Globus pallidus (tissue), 1 donor: ENCODE measurements at regions not wholly inside any gene's neighbourhood (a gene's known extent, or its start where the extent isn't known, plus 50 kb on each side); places are given as distances from the start of the nearest gene placed in this dataset.

Experiments
- DNase-seq: peaks from one replicate; pipeline ENCODE4 v3.0.0-alpha.2; 2015; ENCODE audit warnings: low spot score

DNA sequence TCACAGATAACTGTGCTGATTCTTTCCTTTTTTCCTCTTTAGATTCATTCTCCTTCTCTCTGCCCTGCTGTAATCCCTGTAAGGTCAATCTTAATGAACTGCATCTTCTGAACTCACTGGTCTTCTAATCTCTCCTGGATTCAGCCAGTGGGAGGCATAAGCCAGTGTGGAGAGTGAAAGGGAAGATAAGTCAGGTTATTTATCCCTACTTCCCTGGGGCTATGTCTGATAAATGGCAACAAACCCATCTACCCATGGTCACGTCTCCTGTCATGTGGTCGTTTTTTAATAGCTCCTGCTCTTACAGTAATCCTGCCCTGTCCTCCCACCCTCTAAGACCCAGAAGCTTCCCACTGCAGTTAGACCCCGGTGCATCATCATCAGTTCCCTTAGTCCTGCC lies 199.6 kb upstream of the NAALADL2 start:
- DNase-seq = no peak

DNA sequence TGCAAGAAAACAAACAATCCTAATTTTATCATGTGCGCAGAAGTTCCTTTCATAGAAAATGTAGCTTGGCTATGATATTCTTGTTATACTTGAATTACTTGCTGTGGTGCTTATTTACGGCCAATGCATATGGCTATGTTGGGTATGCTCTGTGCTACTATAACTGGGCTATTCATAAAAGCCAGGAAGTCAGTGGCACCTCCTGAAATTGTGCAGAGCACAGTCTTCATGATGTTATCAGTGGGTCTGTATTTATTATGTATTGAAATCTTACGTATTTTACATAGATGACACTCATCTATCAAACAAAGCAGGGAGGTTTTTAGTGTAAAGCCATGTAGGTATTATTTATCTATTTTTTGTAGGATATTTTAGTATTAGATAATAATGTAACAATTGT lies 196.5 kb upstream of the NAALADL2 start:
- DNase-seq = no peak

DNA sequence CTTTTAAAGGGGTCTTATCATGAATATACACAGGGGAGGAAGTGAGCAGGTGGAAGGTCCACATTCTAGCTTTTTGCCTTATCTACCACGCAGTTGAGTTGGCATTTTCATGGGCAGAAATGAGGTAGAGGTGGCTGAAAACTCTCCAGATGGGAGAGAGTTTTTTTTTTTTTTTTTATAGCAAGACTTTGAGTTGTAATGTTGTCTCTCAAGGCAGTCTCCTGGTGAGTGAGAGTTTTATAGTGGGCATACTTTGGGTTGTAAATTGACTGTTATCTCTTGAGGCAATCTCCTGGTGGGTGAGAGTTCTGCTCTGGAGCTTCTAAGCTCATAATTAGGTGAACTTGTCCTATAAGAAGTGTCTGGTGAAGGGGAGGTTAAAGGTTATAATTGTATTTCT lies 191.7 kb upstream of the NAALADL2 start:
- no peak for DNase-seq

DNA sequence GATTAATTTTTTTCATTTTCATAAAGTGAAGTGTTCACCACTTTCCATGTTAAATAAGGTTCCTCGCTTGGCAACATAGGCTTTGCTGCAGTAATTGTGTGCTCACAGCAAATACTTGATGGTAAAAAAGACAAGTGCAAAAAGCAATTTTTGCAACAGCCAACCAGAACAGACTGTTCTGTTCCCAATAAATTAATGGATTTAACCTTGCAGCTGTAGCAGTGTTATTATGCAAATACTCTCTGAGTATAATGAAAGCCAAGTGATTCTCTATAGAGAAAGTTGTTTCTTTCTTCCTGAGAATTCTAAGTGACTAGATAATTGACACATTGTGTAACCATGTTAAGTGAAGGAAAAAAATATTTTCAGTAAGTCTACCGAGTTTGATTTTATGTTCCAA lies 183.7 kb upstream of the NAALADL2 start:
- peak; percentile 13 for DNase-seq

DNA sequence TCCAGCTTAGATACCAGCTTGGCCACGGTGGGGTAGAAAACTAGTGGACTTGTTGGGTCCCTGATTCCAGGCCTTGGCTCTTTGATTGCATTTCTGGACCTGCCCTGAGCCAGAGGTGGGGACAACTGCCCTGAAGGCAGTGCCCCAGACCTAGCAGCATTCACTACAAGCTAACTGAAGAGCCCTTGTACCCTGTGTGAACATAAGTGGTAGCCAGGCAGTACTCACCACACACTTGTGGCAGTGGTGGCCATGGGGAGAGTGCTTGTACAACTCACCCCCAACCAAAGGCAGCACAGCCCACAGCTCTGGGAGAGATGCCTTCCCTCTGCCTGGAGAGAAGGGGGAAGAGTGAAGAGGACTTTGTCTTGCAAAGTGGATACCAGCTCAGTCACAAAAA lies 177.3 kb upstream of the NAALADL2 start:
- DNase-seq = no peak

DNA sequence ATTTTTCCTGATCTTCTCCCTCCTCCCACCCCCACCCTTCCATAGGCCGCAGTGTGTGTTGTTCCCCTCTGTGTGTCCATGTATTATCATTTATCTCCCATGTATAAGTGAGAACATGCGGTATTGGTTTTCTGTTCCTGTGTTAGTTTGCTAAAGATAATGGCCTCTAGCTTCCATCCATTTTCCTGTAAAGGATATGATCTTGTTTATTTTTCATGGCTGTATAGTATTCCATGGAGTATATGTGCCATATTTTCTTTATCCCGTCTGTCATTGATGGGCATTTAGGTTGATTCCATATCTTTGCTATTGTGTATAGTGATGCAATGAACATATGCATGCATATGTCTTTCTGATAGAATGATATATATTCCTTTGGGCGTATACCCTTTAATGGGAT lies 173.3 kb upstream of the NAALADL2 start:
- no peak for DNase-seq

DNA sequence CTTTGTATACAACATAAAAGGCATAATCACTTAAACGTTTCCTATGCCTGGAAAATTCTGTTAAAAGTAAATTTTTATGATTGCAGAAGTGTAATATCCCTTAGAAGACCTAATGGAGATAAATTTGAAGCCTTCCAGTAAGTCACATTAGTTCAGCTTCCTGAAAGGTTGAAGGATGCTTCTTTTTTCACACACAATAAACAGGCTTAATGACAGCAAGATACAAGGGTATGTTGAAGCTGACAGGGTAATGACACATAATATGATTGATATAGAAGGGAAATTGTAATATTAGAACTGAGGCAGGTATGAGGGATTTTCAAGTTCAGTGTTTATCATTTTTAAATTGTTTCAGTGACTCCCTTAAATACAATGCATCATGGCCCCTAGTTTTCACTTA lies 161.8 kb upstream of the NAALADL2 start:
- DNase-seq = no peak

DNA sequence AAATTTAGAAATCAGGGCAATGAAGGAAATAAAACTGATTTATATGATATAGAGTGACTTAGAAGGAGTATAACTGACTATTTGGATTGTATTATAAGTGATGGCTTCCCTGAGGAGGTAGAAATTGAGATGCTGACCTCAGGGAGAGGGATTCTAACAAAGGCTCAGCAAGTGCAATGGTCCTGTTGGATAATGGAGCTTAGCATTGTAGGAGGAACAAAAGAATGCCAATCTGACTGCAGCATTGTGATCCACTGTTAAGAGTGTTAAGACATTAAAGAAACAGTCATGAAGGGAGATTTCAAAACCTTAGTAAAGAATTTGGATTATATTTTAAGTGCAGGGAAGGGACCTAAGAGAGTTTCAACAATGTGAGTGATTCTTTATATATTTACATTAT lies 158.4 kb upstream of the NAALADL2 start:
- DNase-seq = no peak

DNA sequence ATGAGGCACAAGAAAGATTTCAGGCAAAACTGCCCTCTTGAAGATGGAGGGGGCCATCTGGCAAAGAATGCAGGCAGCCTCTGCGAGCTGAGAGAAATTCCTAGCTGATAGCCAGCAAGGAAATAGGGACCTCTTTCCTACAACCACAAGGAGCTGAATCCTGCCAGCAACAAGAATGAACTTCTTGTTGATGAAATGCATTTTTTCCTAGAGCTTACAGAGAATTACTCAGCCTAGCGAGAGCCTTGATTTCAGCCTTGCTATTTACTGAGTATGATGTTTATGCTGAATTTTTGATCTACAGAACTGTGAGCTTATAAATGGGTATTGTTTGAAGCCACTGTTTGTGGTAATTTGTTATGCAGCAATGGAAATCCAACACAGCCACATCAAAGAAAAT lies 148.5 kb upstream of the NAALADL2 start:
- DNase-seq = no peak

DNA sequence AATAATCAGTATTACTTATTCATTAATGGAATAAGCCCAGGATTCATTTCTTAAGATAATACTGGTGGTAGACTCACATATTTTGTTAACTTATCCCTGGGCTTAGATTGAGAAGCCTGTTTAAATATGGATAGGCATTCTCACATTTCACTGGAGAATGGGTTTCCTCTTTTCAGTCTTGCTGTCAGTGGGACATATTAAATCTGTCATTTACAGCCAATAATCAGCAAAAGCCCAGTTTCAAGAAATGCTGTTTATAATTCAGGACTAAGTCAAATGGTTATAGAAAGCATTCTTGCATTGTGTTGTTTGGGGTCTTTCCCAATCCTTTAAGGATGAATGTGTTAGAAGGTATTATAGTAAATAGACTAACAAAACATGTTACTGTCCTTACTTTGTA lies 143.7 kb upstream of the NAALADL2 start:
- no peak for DNase-seq

DNA sequence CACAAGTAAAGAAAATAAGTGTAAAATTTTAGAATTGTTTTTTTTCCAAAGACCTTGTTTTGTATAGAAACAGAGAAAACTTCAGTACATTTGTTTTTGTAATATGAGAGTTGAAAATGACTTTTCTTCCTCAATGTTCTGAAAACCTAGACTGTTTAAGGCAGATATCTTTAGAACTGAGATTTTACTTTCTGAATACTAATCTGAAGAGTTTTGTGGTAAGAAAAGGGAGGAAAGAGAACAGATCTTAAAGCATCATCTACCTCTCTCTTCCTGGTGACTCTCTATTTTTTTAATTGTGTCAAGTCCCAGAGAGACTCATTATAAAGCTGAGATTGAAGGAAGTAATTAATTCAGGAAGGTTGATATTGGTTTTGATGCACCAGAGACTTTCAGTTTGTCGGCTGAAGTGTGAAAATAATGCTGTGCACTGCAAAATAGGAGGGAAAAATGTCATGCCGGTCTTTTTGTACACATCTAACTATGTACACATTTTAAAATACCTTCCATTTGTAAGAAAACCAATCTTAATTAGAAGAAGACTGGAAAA lies 142.1 kb upstream of the NAALADL2 start:
- no peak for DNase-seq

DNA sequence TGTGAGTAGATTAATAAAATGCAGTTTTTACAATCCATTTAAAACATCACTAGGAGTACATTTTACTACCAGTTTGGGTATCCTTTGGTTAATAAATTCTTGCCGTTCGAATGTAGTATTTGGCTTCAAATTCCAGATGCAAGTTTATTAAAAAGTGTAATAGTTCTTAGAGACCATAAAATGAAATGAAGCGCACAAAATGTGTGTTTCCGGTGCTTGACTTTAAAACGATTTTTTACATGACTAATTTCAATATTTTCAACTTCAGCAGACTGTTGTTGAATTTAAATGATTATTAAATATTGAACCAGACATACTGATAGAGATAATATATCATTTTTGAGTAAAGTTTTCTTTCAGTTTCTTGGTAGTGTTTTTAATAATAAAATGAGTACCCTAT lies 138.4 kb upstream of the NAALADL2 start:
- no peak for DNase-seq

DNA sequence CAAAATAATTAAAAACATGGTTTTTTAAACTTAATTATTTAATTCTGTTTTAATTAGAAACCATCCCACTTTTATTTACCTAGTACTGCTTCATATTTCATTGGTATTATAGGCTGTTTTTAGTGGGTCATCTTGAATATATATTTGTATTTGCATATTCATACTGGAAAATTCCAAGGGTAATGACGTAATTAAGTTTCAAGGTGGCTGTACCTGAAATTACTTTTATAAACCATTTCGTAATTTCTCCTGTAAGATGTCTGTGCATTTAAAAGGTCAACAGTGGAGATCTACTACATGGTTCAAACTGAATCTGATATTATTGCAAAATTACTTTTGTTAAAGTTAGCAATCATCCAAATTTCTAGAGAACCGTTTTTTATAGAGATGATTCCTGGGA lies 133.8 kb upstream of the NAALADL2 start:
- no peak for DNase-seq

DNA sequence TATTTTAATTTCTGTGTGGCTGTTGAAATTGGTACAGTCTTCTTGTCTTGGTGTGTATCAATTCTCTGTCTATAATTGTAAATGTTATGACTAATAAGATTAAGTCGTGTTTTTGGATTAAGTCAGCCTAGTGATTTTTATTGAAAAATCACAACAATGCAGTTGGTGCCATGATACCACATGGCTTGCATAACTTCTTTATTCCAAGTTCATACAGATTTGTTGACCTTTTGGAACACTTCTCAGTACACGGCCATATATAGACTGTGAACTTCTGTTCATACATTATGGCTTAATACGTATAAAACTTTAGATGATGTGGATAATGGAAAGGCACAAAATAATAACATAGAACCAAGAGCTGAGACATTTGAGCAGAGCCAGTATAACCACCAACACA lies 121.2 kb upstream of the NAALADL2 start:
- DNase-seq = no peak

DNA sequence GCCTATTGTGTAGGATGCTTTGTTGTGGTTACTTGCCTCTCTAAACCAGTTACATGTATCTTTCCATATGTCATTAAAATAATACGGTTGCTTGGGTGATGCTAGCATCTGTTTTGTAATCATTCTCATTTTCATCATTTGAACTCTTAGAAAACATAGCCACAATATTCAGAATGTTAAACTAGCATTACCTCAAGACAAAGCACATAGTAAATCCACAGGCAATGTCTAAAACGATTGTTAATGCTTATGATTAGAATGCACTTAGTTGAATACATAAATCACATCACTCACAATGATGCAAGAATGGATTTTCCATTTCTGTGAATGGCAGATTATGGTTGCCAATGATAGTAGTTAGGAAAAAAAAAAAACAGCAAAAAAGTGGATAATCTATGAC lies 110.0 kb upstream of the NAALADL2 start:
- DNase-seq = no peak

DNA sequence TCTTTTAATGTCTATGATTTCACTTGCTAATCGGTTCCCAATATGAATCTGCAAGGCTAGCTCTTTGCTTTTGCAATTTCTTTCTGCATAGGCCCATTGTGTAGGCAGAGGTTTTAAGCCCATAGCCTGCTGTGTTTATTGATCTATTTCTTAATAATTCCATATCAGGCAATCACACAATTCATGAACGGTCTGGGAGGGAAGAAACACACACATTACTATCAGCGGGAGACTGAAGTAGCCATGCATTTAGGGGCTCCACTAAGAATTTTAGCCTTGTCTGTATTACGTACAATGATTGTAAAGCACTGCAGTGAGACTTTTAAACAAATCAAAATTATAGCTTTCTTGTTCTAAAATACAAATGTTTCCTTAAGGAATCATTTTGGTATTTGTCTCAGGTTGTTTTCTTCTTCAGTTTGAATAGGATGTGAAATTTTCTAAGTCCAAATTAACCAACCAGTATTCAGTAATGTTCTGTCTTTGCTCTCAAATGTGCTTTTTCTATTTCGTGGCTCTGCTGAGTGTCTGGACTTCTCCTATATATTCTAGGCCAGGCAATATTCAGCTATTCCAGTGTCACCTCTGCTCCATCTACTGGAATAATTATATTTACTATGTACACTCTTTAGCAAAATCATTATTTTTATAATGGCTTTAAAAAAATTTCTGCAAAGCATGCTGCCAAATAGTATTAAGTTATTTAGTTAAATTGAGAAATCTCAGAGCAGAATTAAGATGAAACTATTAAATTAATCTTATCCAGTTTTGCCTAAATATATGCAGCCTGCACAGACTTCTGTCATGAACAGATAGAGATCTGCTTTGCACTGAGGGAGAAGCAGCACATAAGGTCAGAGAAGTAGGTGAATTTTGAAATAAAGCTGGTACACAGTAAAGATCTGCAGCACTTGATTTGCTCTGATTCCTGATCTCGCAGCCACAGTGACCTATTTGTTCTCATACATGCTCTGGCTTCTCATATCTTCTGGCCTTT lies 103.0 kb upstream of the NAALADL2 start:
- DNase-seq = no peak

DNA sequence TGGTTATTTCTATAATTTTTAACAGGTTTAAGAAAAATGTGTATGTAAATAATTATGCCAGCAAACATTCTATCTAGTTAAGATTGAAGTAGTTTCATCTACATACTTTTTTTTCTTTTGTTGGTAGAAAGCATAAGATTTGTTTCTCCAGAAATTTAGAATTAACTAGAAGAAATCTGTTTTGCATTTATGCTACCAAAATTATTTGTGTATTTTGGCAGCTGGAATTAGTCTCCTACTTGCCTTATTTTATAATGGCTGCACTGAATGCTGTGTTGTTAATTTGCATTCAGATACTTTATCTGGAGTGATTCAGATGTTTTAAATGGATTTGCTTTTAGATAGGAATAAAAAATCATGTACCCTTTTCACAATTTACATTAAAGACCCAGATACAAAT lies 100.2 kb upstream of the NAALADL2 start:
- DNase-seq = no peak

DNA sequence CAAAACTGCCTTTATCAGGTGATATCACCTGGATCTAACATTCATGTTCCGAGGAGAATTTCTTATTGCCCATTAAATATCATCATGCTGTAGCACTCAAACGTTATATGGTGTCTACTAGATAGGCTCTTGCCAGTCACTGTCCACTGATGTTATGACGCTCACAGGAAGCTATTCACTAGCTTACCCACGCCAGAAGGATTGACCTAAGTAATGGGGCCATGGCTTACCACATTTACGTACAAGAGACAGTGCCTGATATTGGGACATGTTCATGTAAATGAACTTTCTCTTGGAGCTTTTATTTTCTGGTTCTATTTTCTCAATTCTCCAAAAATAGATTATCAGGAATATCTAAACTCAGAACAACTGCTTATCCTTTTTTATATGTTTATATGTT lies 91.7 kb upstream of the NAALADL2 start:
- no peak for DNase-seq

DNA sequence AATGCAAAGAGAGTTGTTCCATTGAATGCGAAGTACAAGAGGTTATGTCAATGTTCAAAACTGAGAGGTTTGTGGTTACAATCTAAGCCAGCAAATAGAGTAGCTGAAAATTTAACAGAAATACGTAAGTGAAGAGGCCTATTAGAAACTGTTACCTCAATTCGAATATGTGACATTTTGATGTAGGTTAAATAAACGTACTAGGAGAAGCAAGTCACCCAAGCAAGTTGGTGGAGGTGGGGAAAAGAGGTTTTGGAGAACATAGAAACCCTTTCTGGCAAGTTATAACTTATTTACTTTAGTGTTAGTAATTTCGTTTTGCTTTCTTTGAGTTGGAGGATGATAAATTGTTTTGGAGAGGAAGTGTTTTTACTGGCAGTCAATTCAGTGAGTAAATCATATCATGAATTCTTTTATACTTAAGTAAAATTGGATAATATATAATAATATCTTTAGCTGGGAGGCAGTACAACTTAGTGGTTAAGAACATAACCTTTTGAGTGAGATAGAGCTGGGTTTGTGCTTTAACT lies 91.2 kb upstream of the NAALADL2 start:
- no peak for DNase-seq

DNA sequence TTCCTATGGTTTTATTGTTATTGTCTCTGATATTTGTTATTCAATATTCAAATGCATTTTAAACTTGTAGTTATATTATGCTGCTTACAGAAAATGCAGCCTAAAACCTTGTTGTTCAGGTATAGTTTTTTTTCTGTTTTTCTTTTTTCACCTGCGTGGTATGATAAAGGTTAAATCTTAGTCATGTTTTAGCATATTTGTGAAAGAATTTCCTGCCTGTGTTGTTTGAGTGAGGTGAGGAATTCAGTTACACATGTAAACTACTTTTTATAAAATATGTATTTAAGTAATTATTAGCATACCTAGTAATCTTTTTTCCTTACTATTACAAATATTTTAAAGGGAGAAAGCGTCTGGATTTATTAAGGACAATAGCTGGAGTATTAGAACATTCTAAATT lies 90.0 kb upstream of the NAALADL2 start:
- DNase-seq = no peak

DNA sequence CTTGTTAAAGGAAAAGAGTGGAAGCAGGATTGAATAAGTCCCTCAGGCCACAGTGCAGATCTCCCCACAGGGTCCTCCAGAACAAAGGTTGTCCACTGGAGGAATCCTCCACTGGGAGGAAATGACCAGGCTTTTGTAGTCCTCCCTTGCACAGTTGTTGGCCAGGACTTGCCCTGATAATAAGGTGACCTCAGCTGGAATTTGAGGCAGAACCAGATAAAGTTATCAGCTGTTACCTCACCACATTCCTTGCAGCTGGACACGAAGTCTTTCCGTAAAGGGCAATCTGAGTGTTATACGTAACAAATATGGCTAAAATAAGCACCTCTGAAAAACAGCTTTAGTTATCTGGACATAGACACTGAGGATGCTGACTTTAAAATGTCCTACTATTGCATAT lies 83.5 kb upstream of the NAALADL2 start:
- no peak for DNase-seq

DNA sequence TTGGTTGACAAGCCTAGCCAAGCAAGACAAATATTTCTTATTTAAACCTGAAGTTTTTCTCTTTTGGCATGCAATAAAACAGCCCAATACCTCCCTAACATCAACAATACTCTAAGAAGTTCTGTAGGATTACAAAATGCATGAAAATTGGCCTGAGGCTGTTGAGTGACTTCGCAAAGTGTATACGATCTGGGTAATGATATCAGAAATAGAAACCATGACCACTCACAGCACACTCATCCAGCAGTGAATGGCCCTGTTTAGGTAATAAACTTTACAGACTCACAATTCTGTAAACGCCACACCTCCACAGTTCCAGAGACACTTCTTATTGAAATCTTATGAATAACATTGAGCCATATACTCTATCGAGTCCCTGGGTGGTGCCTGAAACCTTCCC lies 83.0 kb upstream of the NAALADL2 start:
- DNase-seq = no peak

DNA sequence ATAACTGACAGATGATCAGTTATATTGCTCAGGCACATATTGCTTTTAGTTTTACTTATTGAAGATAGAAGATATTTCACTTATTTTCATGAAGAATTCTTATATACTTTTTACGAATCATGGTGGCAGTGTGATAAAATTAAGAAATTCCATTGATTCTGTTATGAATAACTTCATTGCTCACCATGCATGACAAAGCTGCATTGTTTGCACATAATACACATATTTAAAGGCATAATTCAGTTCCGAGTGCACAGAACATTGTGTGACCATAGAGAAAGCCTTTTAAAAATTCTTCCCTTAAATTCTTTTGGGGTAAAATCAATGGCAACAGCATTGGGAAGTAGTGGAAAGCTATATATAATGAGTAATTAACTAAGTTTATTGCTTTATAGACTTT lies 82.5 kb upstream of the NAALADL2 start:
- DNase-seq = no peak

DNA sequence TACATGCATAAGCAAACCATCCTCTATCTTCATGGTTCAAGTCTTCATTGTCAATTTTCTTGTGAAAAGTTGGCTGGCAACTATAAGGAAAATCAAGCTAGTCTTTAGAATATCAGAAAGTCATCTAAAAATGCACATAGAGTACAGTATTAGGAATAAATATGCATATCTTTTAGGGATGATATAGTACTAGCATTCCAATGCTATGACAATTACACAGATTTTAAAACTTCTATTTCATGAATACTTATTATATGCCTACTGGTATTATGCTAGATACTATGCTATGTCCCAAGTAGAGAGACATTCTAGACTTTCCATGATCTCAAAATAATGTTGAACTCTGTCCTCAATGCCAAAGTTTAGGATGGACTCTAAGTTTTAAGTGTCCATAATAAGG lies 81.3 kb upstream of the NAALADL2 start:
- no peak for DNase-seq
